Lower leg skin (tissue), 4 donors: ENCODE measurements at regions not wholly inside any gene's neighbourhood (a gene's known extent, or its start where the extent isn't known, plus 50 kb on each side); places are given as distances from the start of the nearest gene placed in this dataset.
"Not testable (repeated sequence)": the region's sequence is repeated elsewhere in the genome, so short reads cannot be mapped to it uniquely, and the experiment has no call there.

ENCODE experiments used
- DNase-seq, 2 donors: peaks; one replicate each; pipeline ENCODE4 v3.0.0-alpha.2; 2019; ENCODE audit warnings: low spot score in 2 of 2
- H3K4me3 ChIP-seq: fragments of 200-600 bp; sonication (generic); 2 replicates; pipeline ENCODE4 v1.5.1; 2017; ENCODE audit warnings: mild to moderate bottlenecking, low read depth; ENCODE audit not compliant: poor library complexity, severe bottlenecking
- POLR2A ChIP-seq, 2 donors: fragments of 450-650 bp; IDR thresholded peaks; one replicate each; pipeline ENCODE4 v1.6.1; 2016 to 2017; ENCODE audit warnings: antibody characterized with exemption in 2 of 2, mild to moderate bottlenecking in 1 of 2, moderate library complexity in 1 of 2
- whole genome bisulfite sequencing, 2 donors: methylation state at CpG; one replicate each; pipeline ENCODE4 v1.1.5; 2018; 5-methylcytosine and 5-hydroxymethylcytosine counted together
- intact Hi-C: fragments of 100-400 bp; cut with DNase I; formaldehyde crosslinking; loops from one replicate; pipeline ENCODE4 v1.15.0; 2023; ENCODE audit warnings: low total_unique reads
- TF ChIP-seq, protein P1 (sequence below), 3 donors: fragments of 450-650 bp; IDR thresholded peaks; one replicate each; pipeline ENCODE4 v1.5.1; 2016; ENCODE audit warnings: antibody characterized with exemption in 3 of 3, mild to moderate bottlenecking in 3 of 3, moderate library complexity in 2 of 3

DNA sequence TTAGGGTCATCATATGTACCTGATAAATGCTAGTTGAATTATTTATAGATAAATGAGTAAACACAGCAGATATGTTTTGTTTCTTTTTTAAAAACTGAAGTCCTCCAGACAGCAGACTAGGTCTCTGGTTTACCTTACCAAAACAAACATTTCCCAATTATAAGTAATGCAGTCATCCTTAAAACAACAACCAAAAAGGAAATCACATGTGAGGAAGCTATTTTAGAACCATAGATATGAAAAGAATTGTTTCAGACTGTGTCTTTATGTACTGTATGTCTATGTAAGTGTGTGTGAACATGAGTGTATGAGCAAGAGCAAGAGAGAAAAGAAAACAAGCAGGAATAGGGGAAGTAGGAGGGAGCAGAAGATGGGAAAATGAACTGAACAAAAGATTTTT lies 441.0 kb downstream of the CPS1 start:
- intact Hi-C loops, result no loop called here
- DNase-seq, result no peak
- H3K4me3 ChIP-seq, result no peak overlapping the region
- TF ChIP-seq POLR2A (IDR thresholded peaks at IDR 0.05), result no peak
- TF ChIP-seq, protein P1, sequence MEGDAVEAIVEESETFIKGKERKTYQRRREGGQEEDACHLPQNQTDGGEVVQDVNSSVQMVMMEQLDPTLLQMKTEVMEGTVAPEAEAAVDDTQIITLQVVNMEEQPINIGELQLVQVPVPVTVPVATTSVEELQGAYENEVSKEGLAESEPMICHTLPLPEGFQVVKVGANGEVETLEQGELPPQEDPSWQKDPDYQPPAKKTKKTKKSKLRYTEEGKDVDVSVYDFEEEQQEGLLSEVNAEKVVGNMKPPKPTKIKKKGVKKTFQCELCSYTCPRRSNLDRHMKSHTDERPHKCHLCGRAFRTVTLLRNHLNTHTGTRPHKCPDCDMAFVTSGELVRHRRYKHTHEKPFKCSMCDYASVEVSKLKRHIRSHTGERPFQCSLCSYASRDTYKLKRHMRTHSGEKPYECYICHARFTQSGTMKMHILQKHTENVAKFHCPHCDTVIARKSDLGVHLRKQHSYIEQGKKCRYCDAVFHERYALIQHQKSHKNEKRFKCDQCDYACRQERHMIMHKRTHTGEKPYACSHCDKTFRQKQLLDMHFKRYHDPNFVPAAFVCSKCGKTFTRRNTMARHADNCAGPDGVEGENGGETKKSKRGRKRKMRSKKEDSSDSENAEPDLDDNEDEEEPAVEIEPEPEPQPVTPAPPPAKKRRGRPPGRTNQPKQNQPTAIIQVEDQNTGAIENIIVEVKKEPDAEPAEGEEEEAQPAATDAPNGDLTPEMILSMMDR (IDR thresholded peaks at IDR 0.05), result no peak

DNA sequence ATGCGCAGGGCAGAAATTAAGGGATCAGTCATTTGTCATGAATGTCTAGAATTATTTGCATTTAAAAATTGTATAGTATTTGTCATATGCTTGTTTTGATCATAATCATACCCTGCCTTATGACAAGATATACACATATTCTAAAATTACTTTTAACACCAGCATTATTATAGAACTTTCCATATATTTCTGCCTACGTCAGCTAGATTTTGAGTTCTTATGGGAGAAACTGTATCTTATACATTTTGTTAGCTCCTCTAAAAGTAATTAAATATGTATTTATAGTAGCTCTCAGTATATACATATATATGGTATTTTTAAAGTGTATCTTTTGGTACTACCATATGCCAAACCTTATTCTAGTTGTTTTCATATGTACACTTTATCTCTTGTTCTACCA lies 441.9 kb downstream of the CPS1 start:
- intact Hi-C loops, result no loop called here
- DNase-seq, result no peak
- 93 to 95% methylated on average over 2 of the region's 2 CpGs for WGBS, 2 donors
- TF ChIP-seq, protein P1 (IDR thresholded peaks at IDR 0.05), result no peak
- TF ChIP-seq POLR2A (IDR thresholded peaks at IDR 0.05), result no peak
- H3K4me3 ChIP-seq, result no peak overlapping the region

DNA sequence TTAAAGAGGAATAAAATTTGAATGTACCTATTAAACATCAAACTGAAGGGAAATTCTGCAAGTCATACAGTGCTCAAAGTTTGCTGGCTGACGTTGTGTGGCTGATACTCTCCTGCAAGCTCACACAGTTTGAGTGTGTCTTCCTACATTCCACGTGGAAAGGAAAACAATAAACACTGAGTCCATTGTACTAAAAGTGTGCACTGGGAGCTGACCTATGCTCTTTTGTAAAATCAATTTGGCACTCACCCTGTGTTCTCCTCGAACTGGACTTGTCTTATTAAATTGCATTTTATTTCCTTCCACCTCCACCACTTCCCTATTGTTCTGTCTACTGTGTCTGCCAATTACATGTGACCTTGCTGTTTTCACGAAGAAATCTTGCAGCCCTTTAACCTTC lies 458.0 kb downstream of the CPS1 start:
- intact Hi-C loops, result no loop called here
- WGBS, 2 donors, result 35% methylated on average over 4 of the region's 4 CpGs
- TF ChIP-seq, protein P1 (IDR thresholded peaks at IDR 0.05), result no peak
- no peak for TF ChIP-seq POLR2A (IDR thresholded peaks at IDR 0.05)
- no peak overlapping the region for H3K4me3 ChIP-seq
- DNase-seq, result no peak

DNA sequence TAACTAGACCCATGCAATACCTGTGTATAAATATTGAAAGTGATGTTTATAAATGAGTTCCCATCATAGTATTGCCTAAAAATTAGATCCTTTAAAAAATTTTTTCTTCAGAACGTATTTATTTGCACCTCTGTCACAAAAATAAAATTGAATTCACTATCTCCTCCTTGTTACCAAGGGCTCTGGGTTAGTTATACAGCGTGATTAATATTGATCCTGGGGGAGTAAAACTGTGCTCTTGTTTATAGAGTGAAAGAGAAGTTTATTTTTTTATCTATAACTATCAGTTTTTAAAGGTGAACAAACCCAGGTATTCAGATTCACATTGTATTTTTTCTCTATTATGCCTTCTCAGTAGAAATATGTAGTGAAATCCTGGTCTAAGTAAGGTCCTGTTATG lies 458.5 kb downstream of the CPS1 start:
- TF ChIP-seq, protein P1 (IDR thresholded peaks at IDR 0.05), result no peak
- no peak for TF ChIP-seq POLR2A (IDR thresholded peaks at IDR 0.05)
- DNase-seq, result no peak
- no peak overlapping the region for H3K4me3 ChIP-seq
- intact Hi-C loops, result no loop called here
- 58 to 68% methylated on average over 2 of the region's 2 CpGs for WGBS, 2 donors

DNA sequence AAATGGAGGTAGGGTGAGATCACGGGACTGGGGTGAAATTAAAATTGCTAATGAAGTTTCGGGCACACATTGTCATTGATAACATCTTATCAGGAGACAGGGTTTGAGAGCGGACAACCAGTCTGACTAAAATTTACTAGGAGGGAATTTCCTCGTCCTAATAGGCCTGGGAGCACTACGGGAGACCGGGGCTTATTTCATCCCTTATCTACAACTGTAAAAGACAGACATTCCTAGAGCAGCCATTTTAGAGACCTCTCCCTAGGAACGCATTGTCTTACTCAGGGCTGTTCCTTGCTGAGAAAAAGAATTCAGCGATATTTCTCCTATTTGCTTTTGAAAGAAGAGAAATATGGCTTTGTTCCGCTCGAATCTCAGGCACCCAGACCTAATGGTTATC lies 468.7 kb downstream of the CPS1 start:
- H3K4me3 ChIP-seq, DNase-seq, intact Hi-C loops: not testable (repeated sequence)
- WGBS, 2 donors, result 91 to 92% methylated on average over 10 of the region's 10 CpGs

DNA sequence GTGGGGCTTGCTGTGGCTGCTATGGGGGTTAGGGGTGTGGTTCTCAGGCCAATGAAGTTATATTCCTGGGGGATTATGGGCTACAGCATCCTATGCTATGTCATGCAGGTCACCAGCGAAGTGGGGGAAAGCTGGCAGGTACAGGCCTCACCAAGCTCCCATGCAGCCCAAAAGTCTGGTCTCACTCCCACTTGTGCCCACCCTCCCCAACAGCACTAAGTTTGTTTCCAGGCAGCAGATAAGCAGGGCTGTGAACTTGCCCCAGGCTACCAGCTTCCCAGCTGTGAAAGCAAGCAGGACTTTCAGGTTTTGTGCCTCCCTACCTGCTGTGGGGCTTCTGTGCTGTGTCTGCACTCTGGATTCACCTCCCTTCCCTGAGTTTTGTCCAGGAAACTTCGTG lies 469.7 kb downstream of the CPS1 start:
- WGBS, 2 donors, result 59 to 63% methylated on average over 2 of the region's 2 CpGs
- no peak for DNase-seq
- H3K4me3 ChIP-seq, result no peak overlapping the region
- TF ChIP-seq, protein P1 (IDR thresholded peaks at IDR 0.05), result no peak
- no peak for TF ChIP-seq POLR2A (IDR thresholded peaks at IDR 0.05)
- intact Hi-C loops, result no loop called here
